Ishikawa (cell line): ENCODE measurements at regions not wholly inside any gene's neighbourhood (a gene's known extent, or its start where the extent isn't known, plus 50 kb on each side); places are given as distances from the start of the nearest gene placed in this dataset.

ENCODE experiments used
- CEBPB ChIP-seq: IDR thresholded peaks from 2 replicates; pipeline ENCODE4 v1.6.1; 2012
- CREB1 ChIP-seq: IDR thresholded peaks from 2 replicates; pipeline ENCODE4 v1.6.1; 2012; ENCODE audit warnings: low read depth
- EGR1 ChIP-seq: IDR thresholded peaks from 2 replicates; pipeline ENCODE4 v1.6.1; 2012
- EP300 ChIP-seq: IDR thresholded peaks from 2 replicates; pipeline ENCODE4 v1.6.1; 2012; ENCODE audit warnings: borderline replicate concordance
- FOXM1 ChIP-seq: IDR thresholded peaks from 2 replicates; pipeline ENCODE4 v1.6.1; 2012; ENCODE audit warnings: low read depth, borderline replicate concordance
- MAX ChIP-seq: IDR thresholded peaks from 2 replicates; pipeline ENCODE4 v1.6.1; 2012
- NFIC ChIP-seq: IDR thresholded peaks from 2 replicates; pipeline ENCODE4 v1.6.1; 2012
- RAD21 ChIP-seq: IDR thresholded peaks from 2 replicates; pipeline ENCODE4 v1.6.1; 2012; ENCODE audit warnings: low read depth
- REST ChIP-seq: IDR thresholded peaks from 2 replicates; pipeline ENCODE4 v1.6.1; 2012; ENCODE audit warnings: low read depth, mild to moderate bottlenecking
- TAF1 ChIP-seq: IDR thresholded peaks from 2 replicates; pipeline ENCODE4 v1.6.1; 2012; ENCODE audit warnings: low read depth, mild to moderate bottlenecking
- TCF12 ChIP-seq: IDR thresholded peaks from 2 replicates; pipeline ENCODE4 v1.6.1; 2012; ENCODE audit warnings: low read depth
- TEAD4 ChIP-seq: IDR thresholded peaks from 2 replicates; pipeline ENCODE4 v1.6.1; 2012
- USF1 ChIP-seq: IDR thresholded peaks from 2 replicates; pipeline ENCODE4 v1.6.1; 2012
- YY1 ChIP-seq: IDR thresholded peaks from 2 replicates; pipeline ENCODE4 v1.6.1; 2012; ENCODE audit warnings: low read depth
- ZBTB7A ChIP-seq: IDR thresholded peaks from 2 replicates; pipeline ENCODE4 v1.6.1; 2012; ENCODE audit warnings: low read depth

- TF ChIP-seq TEAD4 (no peak), FOXM1 (no peak), RAD21 (no peak), USF1 (no peak), CEBPB (no peak), TAF1 (no peak), REST (no peak), TCF12 (no peak), NFIC (no peak)
Observed at GRCh38 chr2:235235977-235236767, 257.7 kb upstream of the AGAP1 start.

- TF ChIP-seq YY1 (no peak), TCF12 (no peak), CEBPB (no peak), CREB1 (no peak), USF1 (no peak), NFIC (0 out of 2 replicates have a peak, but pooled peaks have one; percentile 20), TEAD4 (no peak)
Observed at GRCh38 chr2:235238537-235238936, 255.3 kb upstream of the AGAP1 start.

GRCh38 chr2:235240574-235240973 lies 253.3 kb upstream of the AGAP1 start:
- TF ChIP-seq TAF1 (no peak), EGR1 (no peak), USF1 (no peak), REST (no peak), TCF12 (no peak), YY1 (no peak), MAX (no peak), TEAD4 (no peak), RAD21 (no peak), FOXM1 (no peak), ZBTB7A (no peak), CREB1 (no peak), NFIC (no peak), CEBPB (no peak), EP300 (no peak)

- TF ChIP-seq TAF1 = no peak
- no peak for TF ChIP-seq EP300
- TF ChIP-seq FOXM1 = no peak
- no peak for TF ChIP-seq NFIC
- TF ChIP-seq REST = no peak
- no peak for TF ChIP-seq TEAD4
- TF ChIP-seq MAX = no peak
- TF ChIP-seq CREB1 = no peak
- TF ChIP-seq ZBTB7A = no peak
- TF ChIP-seq YY1 = no peak
- no peak for TF ChIP-seq CEBPB
- TF ChIP-seq TCF12 = no peak
- no peak for TF ChIP-seq EGR1
- TF ChIP-seq USF1 = no peak
- TF ChIP-seq RAD21 = no peak
Observed at GRCh38 chr2:235244255-235245220, 249.3 kb upstream of the AGAP1 start.
